ENCODE measurements at regions not wholly inside any gene's neighbourhood (a gene's known extent, or its start where the extent isn't known, plus 50 kb on each side); places are given as distances from the start of the nearest gene placed in this dataset.
"Not testable (repeated sequence)": the region's sequence is repeated elsewhere in the genome, so short reads cannot be mapped to it uniquely, and the experiment has no call there.

DNA sequence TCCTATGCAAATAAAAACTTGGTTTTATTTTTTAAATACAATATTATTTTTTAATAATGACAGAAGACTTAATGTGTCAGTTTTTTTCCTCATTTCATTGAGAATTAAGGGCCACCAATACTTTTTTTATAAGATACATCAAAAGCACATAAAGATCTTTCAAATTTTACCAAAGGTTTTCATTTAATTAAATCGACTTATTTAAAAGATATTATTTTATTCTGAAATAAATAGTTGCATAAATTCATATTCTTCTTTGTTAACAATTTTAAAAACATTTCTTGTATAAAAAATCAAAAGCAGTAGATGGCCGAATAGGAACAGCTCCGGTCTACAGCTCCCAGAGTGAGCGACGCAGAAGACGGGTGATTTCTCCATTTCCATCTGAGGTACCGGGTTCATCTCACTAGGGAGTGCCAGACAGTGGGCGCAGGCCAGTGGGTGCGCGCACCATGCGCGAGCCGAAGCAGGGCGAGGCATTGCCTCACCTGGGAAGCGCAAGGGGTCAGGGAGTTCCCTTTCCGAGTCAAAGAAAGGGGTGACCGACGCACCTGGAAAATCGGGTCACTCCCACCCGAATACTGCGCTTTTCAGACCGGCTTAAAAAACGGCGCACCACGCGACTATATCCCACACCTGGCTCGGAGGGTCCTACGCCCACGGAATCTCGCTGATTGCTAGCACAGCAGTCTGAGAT, 374.6 kb upstream of the NPVF start:
- not testable (repeated sequence) for DNase-seq

DNA sequence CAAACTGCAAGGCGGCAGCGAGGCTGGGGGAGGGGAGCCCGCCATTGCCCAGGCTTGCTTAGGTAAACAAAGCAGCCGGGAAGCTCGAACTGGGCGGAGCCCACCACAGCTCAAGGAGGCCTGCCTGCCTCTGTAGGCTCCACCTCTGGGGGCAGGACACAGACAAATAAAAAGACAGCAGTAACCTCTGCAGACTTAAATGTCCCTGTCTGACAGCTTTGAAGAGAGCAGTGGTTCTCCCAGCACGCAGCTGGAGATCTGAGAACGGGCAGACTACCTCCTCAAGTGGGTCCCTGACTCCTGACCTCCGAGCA, 375.1 kb upstream of the NPVF start:
- DNase-seq = not testable (repeated sequence)

DNA sequence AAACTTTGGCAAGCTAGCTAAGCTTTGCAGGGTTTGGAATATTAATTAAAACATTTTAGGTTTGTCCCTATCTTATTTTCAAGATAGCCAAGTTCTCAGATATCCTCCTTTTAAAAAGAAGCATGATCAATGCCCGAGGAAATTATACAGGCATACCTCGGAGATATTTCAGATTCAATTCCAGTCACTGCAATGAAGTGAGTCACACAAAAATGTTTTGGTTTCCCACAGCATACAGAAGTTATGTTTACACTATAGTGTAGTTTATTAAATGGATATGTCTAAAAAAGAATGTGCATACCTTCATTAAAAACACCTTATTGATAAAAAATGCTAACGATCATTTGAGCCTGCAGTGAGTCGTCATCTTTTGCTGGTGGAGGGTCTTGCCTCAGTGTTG, 382.9 kb upstream of the NPVF start:
- no peak for DNase-seq

DNA sequence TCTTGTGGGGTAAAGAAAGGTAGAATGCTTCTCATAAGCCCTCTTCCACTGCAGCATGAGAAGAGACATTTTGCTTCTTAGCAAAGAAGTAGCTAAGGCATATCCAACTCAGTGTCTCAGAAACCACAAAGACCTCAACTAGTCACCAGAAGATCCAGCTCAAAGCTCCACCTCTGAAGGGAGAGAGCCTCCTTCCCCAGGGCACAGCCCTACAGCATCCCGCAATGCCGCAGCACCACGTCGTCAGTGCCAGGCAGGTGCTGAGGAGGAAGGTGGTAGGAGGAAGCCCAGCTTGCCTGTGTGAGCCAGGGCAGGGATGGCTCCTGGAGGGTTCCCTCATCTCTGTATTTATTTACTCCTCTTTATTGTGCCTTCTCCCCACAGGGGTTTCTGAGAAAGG, 385.6 kb upstream of the NPVF start:
- DNase-seq = no peak

DNA sequence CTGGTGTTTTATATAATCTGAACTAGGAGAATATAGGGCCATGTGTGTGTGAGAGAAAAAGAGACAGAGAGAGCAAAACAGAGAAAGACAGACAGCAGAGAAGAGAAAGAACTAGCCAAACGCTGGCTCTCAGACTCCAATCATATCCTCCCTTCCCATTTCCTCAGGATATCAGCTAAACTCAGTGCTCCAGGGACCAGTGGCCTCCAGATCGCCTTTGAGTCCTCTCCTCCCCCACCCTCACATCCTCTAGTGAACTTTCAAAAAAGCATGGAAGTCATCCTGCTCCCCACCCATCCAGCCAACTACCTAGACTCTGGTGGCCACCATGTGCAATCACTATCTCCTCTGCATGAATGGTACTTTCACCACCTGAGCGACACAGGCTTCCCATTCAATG, 386.1 kb upstream of the NPVF start:
- DNase-seq = no peak

DNA sequence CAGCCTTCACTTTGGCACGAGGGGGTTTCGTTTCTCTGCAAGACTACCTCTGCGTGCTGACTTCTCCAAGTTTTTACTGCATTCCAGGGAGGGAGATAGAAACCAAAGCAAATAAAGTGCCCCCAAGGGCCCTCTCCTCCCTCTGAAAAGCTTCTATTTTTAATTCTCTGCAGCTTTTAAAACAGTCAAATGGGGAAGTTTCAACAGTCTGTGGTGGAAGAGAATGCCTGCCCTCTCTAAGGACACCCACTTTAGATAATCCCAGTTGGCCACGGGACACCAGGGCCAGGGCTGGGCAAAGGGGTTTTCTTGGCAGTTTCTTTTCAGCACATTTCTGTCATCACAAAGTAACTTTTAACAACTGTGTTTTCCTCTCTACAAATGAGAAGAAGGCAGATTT, 386.7 kb upstream of the NPVF start:
- no peak for DNase-seq

DNA sequence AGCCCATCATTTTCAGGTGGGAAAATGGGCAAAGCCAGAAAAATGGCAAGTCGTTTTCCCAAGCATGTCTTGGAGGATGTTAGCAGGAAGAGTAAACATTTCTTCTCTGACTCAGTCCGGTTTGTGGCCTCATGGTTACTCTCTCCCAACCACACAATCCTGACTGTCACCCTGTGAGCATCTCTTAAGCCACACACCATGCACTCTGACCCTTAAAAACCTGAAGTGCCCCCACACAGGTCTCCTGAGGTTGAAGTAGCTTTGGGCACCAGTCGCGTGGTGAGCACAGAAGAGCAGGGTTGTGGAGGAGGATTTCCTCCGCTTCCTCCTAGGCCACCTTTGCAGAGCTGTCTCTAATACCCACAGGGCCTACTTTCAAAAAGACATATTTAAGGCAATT, 387.3 kb upstream of the NPVF start:
- no peak for DNase-seq

DNA sequence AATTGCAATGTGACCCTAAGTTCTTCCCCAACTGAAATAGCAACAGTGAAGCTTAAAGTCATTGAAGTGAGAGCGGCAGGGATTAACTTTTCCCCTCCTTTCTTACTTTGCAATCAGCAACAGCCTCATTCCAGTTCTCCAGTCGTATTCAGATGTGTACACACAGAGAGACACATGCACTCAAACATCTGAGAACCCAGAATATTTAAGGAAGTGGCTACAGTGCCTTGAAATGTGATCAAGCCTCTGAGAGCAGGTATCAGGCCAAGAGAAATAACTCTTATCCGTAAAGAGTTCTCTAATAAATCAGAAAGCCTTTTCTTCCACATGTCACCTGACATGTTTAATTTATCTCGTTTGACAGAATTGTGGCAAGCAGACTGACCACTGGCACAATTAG, 388.9 kb upstream of the NPVF start:
- DNase-seq = no peak

DNA sequence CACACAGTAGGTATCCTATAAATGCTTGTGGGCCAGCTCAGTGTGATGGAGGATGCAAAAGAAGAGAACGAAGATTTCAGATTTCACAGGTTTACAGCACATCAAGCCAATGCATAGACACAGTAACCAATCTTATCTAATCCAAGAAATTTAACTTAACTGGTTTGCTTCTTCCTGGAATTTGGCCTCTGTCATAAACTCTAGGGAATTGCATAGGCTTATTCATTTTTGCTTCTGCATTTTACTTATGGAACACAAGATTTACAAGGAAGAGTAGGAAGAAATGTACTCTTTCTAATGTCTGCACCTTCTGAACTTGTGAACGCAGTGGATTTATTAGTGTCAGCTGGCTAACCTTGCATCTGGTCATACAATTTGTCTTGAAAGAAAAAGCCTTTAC, 389.4 kb upstream of the NPVF start:
- DNase-seq = no peak

DNA sequence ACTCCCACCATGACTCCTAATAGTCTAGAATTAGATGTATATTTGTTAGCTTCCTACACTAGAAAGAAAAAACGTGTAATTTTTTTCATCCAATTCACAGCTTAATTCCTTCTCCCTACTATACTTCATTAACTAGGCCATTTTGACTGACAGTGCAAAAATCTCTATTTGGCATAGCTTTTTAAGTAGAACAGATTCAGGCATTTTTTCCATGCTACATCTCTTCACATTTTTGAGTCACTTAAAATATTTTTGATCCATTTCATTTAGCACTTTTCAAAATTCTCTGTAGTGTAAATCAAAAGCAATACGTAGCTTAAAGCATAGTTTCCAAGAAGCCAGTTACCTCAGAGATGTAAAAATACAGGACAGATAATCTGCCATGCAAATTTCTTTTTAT, 391.1 kb upstream of the NPVF start:
- no peak for DNase-seq

DNA sequence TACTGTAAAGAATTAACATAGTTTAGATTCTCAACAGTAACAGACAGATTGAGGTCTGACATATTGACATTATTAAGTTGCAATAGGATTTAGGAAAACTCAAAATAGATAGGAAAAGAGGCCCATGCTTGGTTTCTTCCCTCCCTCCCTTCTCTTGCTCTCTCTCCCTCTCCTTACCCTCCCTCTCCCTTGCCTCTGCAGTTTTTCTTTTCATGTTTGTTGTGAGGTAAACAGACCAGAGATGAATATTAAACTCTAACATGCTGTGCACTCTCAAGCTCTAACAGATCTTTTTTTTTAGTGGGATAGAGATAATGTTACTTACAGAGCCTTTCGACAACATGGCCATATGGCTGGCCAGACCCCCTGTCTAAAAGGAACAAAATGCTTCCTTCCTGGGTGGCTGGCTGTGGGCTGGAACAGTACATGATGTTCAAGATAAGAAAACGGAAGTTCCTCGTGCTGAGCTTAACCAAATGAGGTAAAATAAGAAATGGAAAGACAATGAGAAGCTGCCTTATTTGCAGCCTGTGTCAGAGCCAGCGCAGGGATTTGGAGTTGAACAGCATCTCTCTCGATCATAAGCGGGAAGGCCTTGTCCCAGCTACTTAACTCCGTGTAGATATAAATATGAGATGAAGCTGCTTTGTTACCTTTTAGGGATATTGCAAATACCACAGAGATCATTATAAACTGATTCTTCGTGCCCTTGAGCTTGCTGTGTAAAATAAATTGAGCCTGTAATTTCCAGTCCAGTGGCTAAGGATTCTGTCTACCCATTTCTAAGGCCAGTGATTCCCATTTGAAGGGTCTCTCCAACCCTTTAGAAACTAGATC, 391.9 kb upstream of the NPVF start:
- DNase-seq = no peak

DNA sequence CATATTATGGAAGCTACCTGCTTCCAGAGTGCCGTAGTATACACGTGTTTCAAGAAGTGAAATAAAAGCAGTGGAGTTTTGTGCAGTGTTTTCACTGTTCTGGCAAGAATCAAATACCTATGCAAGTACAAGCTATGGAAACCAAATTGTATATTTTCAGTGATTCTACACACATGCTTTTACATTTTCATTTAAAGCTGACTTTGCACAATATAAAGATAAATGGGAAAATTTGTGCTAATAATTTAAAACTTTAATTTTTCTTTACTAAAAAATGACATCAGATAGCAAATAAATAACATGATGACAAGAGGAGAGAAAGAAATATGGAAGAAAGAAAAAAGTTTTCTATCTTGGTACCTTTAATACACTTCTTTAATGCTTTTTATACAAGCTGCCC, 393.7 kb upstream of the NPVF start:
- no peak for DNase-seq

DNA sequence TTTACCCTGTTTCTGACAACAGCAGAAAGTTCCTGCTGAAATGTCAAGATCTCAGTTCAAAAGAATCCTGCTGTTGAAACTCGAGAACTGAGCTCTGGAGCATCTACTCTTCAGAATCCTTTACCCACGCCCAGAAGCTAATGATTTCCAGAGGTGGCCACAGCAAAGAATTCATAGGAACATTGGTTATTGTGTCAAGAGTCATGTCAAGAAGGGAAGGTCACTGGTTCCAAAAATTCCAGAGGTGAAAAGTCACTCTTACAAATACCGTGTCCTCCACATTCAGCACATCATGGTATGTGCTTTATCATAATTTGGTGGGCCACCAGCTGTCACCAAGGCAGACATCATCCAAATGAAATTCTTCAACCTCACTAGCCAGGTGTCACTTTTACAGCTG, 394.4 kb upstream of the NPVF start:
- no peak for DNase-seq

DNA sequence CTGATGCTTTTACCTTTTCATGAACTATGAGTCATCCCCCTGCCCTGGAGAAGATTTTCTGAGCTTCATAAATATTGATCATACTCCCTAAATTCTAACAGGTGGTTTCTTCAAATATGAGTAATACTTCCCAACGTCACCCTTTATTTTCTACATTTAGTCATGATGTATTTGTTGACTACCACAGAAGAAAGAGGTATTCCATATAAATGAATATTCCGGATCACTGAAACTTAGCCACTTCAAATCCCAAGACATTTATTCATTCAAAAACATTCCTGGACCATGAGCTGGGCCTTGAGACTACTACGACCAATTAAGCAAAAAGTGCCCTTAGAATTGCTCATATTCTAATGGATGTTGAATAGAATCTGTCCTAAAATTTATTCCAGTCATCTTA, 395.8 kb upstream of the NPVF start:
- DNase-seq = no peak

DNA sequence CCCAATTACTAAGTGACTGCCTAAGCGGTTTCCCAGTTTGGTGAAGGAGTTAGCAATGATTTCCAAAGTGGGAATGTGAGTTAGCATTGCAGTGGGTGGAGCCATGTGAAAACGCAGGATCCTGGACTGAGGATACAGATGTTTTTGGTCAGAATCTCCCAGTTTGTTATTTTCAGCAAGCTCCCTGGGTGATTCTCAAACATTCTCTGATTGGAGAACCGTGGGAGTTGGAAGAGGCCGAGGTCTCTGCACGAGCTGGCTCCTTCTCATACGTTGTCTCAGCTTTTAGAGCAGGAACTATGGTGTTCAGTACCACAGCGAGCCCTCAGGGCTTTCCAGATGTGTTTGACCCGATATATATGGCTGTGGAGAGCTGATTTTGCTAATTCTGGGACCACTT, 396.5 kb upstream of the NPVF start:
- no peak for DNase-seq

DNA sequence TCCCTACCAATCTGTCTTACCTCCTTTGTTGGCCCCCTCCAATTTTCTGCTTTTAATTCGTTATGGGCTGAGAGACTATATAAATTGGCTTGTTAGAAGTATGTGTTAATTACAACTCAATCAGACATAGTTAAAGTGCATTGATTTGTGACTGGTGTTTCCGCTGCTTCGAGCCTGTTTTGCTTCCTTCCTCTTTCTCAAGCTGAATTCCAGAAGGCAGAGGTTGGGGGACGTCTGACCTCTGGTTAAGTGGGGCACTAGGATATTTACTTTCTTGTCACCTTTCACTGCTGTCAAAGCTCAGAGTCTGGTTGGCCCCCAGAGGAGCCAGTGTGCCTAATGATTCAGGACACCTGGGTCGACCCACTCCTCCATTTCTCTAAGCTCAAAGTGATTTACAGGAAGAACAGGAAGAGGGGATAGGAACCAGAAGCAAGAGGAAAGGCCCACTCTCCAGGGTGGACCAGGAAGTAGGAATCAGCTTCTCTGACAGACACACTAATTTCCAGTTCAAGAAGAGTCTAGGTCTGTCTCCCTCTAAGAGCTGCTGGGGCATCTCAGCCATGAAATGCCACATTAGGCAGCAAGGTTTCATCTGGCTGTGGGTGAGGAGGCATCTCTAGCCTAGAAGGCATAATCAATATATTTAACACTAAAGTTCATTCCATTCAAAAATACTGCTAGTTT, 397.2 kb upstream of the NPVF start:
- no peak for DNase-seq

DNA sequence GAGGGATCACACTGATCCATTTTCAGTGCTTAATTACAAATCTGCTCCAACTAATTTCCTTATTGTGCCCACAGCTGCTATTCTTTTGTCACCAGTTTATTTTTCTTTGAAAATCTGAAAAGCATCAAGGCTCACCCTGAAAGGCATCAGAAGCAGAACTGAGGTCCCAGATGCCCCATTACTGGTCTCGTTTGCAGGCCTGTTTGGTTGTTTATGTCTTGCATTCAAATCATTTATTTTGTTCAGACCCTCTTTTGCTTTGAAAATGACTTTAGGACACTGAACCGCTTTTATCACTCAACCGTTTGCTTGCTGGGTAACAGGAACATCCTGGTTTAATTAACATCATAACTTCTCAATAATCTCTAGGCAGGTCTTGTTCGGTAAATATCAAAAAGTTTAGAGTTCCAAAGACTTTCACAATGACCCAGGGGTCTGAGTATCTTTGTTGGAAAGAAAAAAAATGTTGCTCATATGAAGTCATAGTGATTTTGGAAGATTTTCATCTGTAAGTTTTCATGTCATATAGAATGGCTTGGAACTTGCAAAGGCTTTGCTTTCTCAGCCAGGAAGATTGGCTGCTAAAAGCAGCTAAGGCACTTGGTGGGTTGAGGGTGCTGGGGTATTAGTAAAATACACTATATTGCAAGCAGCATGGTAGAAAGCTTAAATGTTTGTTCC, 398.3 kb upstream of the NPVF start:
- no peak for DNase-seq

DNA sequence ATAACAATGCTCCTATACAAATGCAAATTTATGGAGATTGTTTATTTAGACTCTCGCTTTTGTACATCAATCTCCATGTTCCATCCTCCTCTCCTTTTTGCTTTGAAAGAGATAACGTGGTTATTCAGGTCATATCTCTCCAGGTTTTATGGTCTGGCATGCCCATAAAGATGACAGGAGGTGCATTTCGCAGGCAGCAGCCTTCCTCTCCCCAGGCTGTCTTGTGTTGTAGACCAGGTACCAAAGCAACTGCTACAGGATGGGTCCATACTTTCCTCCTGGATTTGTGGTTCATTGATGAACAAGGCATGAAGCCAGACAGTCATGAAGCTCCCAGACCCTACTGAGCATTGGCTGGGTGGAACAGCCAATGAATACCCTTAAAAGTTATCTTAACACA, 400.2 kb upstream of the NPVF start:
- no peak for DNase-seq

DNA sequence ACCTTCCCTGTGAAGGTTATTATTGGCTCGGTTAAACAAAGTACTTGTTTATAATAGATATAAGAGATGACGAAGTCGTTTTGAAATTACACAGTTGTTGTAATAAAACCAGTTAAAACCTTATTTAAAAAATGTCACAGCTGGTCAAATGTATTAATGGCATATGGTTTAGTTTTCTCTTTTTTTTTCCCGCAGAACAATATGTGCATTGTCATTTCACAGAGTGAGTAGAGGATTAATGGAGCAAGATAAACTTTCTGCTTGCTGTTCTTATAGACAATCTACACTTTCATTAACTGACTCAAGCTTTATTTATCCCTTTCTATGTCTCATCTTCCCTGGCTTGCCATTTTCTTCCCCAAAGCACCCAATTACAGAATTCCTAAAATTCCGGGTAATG, 404.3 kb upstream of the NPVF start:
- no peak for DNase-seq

DNA sequence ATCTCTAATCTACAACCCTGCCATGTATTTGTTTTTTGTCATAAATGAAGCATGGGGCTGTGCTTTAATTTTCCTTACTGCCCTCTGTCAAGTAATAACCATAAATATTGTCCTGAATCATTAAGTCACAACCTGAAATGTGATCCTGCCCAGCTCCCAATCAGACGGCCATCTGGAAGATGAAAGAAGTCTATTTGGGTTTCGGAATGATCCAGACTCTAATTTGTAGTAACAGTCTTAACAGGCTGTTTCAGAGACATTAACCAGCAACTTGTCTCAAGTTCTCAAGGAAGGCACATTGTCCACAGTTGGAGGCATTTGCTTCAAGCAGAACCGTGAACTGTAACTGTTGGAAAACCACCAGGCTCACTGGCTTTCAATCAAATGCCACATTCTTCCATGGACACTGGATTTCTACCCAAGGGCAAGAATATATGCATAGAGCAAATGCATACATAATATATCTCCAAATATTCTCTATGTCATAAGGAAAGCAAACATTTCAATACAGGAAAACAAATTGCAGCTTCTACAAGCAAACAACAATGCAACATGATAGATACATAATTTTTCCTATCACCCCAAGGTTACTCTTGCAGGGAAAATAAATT, 405.2 kb upstream of the NPVF start:
- no peak for DNase-seq

DNA sequence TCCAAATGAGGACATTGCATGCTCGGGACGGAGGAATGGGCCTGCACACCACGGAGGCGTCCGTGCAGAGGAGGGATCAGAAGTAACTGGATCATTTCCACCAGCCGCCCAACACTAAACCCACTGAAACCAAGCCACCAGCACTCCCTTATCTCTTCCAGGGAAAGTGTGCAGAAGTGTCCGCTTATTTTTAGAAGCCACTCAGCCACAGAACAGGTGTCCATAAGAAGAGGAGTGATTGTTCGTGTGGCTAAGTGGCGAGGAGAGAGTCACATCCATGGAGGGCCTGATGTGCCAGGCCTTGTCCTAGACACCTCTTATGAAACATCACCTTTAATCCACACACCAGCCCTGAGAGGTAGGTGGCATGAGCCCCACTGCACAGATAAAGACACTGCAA, 407.9 kb upstream of the NPVF start:
- DNase-seq = no peak

DNA sequence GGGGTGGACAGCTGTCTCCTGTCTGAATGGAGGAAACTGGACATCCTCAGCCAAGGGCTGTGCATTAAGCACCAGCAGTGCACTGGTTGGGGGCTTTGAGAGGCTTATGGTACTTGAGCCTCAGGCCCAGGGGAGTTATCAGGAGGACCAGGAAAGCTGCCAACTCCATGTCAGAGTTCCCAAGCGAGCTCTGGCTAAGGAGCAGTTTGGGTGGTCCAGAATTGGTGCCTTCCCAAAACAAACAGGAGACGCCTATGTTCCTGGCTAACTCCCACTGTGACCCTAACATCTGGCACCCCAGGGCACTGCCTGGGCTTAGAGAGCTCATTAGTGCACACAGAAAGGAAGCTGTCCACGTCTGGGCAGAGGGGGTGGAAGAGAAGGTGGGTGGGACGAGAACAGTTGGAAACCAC, 408.6 kb upstream of the NPVF start:
- no peak for DNase-seq

DNA sequence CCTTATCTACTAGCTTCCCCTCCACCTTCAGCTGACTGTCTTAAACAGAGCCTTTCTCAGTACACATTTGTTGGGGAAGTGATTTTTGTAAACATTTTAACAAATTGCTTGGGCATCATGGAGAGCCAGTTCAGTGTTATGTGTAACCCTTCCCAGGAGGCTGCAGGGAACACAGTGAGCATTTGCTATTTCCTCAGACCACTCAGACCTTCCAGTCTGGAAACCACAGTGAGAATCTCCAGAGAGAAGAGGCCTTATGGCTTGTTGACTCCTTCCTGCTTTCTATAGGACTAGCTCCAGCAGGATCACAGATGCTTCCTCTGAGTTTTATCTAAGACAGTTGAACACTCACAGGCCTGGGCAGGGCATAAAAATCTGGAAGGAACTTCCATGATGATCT, 409.8 kb upstream of the NPVF start:
- no peak for DNase-seq

All from T-helper 9 cell (primary cell).